HG02970 (cell line): ENCODE measurements at regions not wholly inside any gene's neighbourhood (a gene's known extent, or its start where the extent isn't known, plus 50 kb on each side); places are given as distances from the start of the nearest gene placed in this dataset.
"Not testable (repeated sequence)": the region's sequence is repeated elsewhere in the genome, so short reads cannot be mapped to it uniquely, and the experiment has no call there.

ENCODE experiments used
- ATAC-seq: cut with Tn5 transposase; IDR thresholded peaks from one replicate; pipeline ENCODE4 v1.9.1; 2021; ENCODE audit warnings: mild to moderate bottlenecking, moderate library complexity, moderate number of reproducible peaks; ENCODE audit not compliant: unreplicated experiment, low FRiP score

DNA sequence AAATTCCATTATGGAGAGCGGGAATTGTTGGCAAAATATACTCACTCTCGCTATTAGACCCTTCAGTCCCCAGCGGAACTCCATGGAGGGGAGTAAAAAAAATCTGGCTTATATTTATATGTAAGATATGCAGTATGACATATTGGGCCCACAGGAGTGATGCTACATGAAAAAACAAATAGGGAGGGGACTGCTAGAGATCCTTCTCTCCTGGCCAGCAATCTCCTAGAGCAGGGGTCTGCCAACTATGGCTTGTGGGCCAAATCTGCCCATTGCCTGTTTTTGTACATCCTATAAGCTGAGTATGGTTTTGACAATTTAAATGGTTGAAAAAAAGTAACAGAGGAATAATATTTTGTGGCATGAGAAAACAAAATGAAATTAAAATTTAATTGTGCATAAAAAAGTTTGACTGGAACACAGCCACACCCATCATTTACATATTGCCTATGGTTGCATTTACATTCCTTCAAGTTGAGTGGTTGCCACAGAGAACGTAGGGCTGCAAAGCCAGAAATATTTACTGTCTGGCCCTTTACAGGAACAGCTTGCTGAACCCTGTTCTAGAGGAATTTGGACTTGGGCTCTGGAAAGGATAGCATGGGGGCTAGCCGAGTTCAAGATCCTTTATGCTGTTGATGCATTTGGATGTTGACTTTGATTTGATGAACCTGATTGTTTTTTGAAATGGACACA, 197.3 kb upstream of the CLINT1 start:
- ATAC-seq, result no peak

DNA sequence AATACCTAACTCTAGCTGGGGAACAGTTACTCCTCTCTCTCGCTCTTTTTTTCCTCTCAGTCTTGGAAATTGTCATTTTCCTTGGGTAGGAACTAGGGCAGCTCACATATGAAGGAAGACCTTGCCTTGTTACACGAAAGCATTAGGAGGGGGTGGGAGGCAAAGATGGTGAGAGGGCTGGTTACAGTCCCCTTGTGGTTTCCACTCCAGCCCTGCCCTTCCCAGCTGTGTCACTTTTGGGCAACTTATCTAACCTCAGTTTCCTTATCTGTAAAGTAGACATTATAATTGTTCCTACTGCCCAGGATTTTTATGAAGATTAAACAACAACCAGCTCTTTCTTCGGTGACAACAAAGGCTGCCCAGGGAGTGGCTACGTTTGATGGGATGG, 196.2 kb upstream of the CLINT1 start:
- no peak for ATAC-seq

DNA sequence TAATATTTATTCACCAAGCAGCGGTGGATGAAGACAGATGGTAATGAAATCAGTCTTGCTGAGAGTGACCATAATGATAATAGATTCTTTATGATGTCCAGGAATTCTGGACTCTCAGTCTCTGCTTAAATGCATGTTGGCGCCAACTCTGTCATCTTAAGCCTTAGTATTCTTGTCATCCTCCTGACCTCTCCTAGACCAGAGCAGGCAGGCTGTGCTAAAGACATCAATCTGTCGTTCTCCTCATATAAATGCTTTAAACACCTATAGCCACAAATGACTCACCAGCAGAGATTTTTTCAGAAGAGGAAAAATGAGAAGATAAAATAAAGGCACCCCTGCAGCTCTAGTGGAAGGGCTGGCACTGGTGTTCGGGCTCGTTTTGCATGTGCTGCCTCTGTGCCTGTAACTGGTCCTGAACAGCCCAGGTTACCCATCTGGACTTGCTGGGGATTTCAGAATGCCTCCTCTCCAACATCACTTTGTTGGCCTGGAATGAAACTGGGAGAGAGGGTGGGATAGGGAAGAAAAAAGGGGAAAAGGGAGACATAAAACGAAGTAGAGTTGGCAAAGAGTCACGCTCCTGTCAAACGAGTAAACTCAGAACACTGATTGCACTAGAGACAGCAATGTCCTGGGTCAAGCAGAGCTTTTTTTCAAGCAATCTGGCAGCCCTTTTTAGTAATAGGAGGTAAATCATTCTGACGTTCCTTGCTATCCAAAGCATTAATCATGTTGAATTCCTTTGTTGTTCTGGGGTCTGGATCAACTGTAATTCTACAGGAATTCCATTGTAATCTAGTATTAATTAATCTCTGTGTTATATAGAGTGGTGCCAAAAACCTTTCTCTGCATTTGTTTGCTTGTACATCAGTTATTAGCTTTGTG, 195.5 kb upstream of the CLINT1 start:
- no peak for ATAC-seq

DNA sequence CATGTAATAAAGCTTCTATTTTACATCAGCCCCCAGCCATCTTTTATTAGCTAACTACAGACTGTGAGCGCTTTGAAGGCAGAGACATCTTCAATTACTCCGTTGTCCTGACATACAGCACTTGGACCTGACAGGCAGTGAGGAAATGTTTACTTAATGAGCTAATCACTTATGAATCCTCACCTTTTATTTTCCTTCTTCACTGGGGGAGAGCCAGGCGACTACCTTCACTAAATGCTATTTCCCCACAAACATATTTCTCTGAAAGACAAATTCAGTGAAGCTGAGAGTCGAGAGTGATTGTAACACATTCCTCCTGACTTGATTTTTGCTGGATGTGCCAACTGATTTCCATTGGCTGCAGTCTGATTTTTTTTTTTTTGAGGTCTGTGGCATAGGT, 192.1 kb upstream of the CLINT1 start:
- no peak for ATAC-seq

DNA sequence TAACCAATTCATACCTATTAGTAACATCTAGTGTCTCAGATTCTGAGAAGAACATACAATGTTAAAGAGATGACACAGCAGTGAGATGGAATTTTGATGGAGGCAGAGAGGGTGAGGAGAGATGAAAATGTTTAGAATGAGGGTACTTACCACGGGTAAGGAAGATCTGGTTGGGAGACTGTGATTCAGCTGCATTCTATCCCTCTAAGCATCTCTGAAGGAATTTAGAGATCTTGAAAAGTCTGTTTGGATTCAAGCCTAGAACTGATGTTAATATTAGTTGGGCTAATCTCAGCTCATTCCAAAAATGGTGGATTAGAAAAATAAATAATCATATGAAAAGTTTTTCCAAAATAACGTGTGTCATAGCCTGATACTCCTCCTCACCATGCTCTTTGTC, 191.5 kb upstream of the CLINT1 start:
- ATAC-seq, result no peak

DNA sequence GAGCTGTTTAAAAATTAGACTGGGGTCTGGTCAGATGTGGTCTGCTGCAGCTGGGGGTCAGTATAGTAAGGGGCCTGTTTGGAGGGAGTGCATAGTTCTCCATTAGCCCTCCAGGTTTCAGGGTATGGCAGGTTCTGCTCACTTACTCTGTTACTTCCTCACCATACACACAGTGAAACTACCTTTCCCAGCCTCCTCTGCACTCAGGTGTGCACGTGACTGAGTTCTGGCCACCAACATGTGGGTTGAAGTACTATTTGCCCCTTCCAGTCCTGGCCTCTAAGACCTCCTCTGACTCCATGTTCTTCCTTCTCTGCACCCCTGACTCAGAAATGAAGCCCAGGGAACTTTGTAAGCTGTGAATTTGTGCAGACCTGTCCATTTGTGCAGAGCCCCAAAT, 190.5 kb upstream of the CLINT1 start:
- no peak for ATAC-seq

DNA sequence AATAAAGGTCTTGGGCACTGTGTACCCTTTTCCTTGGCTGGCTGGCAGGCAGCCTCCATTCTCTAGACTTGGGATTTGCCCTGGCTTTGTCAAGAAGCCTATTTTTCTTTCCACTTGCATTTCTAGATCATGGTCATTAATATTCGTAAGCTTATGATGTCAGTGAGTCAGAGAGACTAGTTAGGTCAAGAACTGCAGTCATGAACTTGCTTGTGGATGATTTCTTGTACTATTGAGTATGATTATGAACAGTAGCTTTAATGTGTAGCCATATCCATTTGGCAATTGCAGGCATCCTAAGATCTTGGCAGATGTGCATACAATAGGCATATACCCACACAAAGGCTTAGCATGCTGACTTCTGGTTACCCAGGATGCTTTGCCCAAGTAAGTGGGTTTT, 186.8 kb upstream of the CLINT1 start:
- no peak for ATAC-seq

DNA sequence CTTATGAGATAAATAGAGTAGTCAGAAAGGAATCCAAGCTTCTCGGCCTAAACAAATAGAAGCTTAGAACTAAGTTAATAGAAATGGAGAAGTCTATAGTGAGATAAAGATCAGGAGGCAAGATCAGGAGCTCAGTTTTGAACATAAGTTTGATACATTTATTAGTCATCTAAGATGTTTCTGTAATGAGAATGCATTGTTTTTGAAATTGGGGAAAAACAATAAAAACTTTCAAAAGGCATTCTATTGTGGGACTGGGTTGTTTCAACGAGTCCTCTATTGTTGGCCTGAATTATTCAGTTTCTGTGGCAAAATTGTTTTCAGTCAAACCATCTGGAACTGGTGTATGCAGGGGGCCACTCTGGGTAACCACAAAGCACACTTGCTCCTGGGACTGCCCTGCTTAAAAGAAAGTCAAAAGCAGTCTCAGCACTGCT, 181.0 kb upstream of the CLINT1 start:
- no peak for ATAC-seq

DNA sequence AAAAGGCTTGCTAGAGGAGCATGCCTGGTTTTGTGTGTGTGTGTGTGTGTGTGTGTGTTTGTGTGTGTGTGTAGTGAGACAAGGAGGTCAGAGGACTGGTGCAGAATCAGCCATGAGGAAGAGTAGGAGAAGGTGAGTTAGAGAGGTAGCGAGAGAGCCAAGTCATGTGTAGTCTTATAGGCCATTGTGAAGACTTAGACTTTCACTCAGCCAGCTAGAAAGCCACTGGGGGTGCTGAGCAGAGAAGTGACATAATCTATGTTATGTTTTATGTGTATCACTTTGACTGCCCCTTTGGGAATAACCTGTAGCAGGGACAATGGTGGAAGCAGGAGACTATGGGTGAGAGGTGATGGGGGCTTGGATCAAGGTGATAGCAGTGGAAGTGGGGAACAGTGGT, 180.5 kb upstream of the CLINT1 start:
- ATAC-seq, result no peak

DNA sequence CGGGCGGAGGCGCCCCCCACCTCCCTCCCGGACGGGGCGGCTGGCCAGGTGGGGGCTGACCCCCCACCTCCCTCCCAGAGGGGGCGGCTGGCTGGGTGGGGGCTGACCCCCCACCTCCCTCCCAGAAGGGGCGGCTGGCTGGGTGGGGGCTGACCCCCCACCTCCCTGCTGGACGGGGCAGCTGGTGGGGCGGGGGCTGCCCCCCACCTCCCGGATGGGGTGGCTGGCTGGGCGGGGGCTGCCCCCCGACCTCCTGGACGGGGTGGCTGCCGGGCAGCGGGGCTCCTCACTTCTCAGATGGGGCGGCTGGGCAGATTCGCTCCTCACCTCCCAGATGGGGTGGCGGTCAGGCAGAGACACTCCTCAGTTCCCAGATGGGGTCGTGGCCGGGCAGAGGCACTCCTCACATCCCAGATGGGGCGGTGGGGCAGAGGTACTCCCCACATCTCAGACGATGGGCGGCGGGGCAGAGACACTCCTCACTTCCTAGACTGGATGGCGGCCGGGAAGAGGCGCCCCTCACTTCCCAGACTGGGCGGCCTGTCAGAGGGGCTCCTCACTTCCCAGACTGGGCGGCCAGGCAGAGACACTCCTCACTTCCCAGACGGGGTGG, 178.1 kb upstream of the CLINT1 start:
- ATAC-seq, result not testable (repeated sequence)

DNA sequence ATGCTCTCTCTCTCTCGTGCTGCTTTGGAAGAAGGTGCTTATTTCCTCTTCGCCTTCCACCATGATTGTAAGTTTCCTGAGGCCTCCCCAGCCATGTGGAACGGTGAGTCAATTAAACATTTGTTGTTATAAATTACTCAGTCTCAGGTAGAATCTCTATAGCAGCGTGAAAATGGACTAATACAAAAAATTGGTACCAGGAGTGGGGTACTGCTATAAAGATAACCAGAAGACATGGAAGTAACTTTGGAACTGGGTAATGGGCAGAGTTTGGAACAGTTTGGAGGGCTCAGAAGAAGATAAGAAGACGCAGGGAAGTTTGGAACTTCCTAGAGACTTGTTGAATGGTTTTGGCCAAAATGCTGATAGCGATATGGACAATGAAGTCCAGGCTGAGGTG, 175.6 kb upstream of the CLINT1 start:
- not testable (repeated sequence) for ATAC-seq

DNA sequence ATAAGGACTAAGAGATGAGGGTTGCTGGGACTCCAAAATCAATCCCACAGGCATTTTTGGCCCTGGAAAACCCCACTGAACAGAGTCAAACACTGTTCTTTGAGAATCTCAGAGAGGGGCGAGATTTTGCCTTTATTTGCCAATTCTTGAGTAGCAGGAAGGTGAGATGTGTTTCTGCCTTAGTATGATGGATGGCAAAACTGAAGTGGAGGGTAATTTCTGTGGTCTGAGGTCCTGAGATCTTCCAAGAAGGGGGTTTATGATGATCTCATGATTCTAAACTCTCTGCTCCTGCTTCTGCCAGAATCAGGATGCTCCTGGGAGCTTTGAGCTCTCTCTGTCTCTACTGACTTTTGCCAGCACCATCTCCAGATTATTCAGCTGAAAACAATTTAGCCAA, 174.8 kb upstream of the CLINT1 start:
- ATAC-seq, result no peak

DNA sequence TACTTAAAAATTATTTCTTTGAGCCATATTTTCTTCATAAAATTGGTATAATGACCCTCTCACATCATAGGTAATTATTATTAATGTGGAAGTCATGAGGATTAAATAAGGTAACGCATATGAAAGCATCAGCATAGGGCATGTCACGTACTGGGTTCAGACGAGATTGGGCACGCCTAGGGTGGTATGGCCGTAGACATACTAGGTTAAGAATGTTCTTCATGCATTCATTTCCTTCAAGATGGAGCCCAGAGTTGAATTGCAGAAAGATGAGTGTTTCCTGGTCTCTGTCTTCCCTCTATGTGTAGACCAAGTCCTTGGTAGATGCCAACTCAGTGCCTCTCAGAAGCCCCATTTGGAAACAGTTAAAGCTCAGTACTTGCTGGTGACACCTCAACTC, 174.1 kb upstream of the CLINT1 start:
- ATAC-seq, result no peak

DNA sequence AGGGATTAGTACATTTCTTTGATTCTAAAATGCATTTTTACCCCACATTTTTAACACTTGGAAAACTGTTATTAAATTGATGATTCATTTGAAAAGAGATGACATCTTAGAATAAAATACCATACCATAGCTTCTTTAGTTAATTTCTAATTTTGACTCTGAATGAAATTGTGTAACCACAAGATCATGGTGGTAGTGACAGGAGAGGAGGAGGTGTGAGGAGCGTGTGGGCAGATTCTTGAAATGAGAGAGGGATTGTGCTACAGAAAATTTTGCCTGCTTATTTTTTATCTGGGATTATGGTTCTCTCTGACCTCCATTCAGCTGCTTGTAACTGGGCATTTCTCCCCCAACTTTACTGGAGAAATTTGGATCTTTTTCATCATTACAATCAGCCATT, 173.3 kb upstream of the CLINT1 start:
- no peak for ATAC-seq

DNA sequence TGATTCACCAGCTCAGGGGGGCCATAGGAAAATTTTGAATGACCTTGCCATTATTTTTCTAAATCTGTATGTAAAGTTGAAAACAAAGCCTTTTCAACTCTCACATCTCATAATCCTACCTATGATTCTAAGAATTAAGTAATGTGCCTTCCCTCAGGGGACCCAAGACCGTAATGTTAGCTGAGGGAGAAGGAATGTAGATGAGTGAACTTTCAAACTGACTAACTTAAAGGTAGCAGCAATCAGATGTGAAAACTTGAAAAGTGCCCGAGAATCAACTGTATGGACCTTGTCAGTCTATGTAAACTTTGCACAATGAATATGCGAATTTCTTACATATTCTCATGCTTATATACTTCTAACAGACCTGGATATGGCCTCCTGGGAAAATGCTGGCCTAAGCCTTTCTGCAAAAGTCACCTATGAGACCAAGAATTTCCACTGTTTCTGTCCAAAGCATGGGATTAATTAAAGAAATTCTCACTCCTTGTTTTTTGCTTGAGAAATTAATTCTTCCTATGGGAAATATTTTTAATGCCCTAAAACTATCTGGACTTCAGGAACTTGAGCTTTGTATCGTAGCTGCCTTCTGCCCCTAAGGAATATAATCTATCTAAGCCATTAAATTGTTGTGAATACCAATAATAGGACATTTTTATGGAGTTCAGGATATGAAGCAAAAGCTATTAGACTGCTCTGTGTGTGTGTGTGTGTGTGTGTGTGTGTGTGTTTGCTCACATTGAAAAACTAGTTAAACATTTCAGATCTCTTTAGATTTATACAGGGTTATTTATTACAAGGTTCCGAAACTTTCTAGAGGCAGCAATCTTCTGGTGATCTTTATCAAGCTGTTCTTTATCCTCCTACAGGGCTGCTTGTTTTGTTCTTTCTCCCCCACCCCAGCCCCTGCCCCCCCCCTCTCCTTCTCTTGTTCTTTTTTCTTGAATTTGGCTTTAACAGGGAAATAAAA, 169.1 kb upstream of the CLINT1 start:
- ATAC-seq, result no peak

DNA sequence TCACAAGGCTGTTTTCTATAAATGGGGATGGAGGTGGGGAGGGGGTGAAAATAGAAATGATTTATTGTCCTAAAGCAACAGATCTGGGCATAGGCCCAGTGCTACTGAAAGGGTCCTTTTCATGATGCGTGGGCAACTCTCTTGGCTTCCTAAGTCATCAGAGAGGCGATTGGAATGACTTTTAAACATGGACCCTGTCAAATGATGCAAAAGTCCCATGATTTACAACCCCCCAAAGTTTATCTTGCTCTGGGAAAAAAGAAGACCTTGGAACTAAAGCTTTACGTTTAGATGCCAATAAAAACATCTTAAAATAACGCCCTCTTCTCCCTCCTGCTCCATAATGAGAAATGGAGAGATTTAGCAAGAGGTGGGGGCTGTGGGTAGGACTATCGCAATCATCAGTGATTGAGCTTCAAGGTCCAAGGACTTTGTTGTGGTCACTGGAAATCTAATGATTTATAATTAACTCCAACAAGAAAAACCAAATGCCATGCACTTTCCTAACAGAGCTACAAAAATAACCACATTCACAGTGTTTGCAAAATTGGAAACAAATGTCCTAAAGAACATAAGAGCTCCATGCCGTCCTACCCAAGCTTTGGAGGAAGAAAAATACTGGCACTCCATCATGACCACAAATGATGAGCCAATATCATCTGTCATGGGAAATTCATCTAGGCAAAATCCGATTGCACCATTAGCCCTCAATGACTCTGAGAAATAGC, 167.5 kb upstream of the CLINT1 start:
- ATAC-seq, result no peak

DNA sequence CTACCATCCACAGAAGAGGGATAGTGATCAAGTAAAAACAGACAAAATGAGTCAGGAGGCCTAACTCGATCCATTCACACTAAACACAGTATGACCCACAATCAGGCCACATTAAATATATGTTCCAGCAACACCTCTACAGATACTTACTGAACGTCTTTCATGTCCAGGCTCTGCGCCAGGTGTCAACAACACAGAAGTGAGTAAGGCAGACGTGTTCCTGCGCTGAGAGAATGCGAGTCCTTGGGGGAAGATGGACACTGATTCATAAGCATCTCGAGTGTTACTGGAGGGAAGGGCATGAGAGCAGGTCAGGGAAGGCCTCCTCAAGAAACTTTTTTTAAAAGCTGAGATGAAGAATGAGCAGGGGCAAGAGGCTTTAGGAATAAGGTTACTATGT, 164.3 kb upstream of the CLINT1 start:
- no peak for ATAC-seq

DNA sequence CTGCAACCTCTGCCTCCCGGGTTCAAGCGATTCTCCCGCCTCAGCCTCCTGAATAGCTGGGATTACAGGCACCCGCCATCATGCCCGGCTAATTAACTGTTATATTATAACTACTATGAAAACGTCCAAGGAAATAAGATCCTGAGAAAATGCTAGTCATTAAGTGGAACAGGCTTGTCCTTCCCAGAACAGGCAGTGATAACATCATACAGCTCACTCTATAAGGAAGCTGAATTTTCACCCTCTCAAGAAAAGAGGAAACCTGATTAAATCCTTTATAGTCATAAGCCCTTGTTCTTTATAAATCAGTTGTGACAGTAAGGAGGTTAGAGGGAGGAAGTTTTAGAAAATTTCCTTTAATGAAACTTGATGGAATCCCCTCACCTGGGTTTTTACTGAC, 163.9 kb upstream of the CLINT1 start:
- no peak for ATAC-seq

DNA sequence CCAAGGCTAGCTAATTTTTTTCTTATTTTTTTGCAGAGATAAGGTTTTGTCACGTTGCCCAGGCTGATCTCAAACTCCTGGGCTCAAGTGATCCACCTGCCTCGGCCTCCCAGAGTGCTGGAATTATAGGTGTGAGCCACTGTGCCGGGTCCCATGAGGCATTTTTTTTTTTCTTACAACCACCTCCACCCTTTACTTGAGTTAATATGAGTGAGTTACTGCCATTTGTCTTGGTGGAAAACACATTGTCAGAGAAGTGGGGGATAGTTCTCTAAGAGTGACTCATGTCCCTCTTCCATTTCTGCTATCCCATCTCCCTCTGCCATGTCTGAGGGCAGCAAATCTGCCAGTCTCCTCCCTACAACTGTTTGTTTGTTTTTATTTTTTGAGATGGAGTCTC, 163.4 kb upstream of the CLINT1 start:
- no peak for ATAC-seq
